SJCRH30 (cell line): ENCODE measurements at regions not wholly inside any gene's neighbourhood (a gene's known extent, or its start where the extent isn't known, plus 50 kb on each side); places are given as distances from the start of the nearest gene placed in this dataset.

Source experiments
- DNase-seq, 2 experiments: peaks; one replicate each; pipeline ENCODE4 v3.0.0-alpha.2; 2015 to 2020
- H3K27ac ChIP-seq: fragments of 250-450 bp; sonication (Bioruptor Pico); 2 replicates; pipeline ENCODE4 v1.5.1; 2020; ENCODE audit warnings: mild to moderate bottlenecking, moderate library complexity
- H3K27me3 ChIP-seq: fragments of 250-450 bp; sonication (Bioruptor Pico); 2 replicates; pipeline ENCODE4 v1.5.1; 2020; ENCODE audit warnings: mild to moderate bottlenecking, moderate library complexity
- H3K36me3 ChIP-seq: fragments of 250-450 bp; sonication (Bioruptor Pico); 2 replicates; pipeline ENCODE4 v1.5.1; 2020; ENCODE audit warnings: mild to moderate bottlenecking, moderate library complexity
- H3K4me1 ChIP-seq: fragments of 250-450 bp; sonication (Bioruptor Pico); 2 replicates; pipeline ENCODE4 v1.5.1; 2020; ENCODE audit warnings: mild to moderate bottlenecking, moderate library complexity
- H3K4me3 ChIP-seq: fragments of 250-450 bp; sonication (Bioruptor Pico); 2 replicates; pipeline ENCODE4 v1.5.1; 2020; ENCODE audit warnings: mild to moderate bottlenecking, moderate library complexity
- H3K9me3 ChIP-seq: fragments of 250-450 bp; sonication (Bioruptor Pico); replicated peaks from 2 replicates; pipeline ENCODE4 v1.5.1; 2020; ENCODE audit warnings: mild to moderate bottlenecking, moderate library complexity

- Histone ChIP-seq H3K4me3 (no peak overlapping the region), H3K9me3 (no peaks in the 10 kb centered on the region), H3K27me3 (no peaks in the 10 kb centered on the region), H3K27ac (no peak overlapping the region), H3K36me3 (no peaks in the 10 kb centered on the region), H3K4me1 (peaks cover 13% of the 10 kb centered on the region)
- DNase-seq = no peak
Observed at GRCh38 chr15:62520887-62521286, 355.8 kb upstream of the C2CD4B start.

DNA sequence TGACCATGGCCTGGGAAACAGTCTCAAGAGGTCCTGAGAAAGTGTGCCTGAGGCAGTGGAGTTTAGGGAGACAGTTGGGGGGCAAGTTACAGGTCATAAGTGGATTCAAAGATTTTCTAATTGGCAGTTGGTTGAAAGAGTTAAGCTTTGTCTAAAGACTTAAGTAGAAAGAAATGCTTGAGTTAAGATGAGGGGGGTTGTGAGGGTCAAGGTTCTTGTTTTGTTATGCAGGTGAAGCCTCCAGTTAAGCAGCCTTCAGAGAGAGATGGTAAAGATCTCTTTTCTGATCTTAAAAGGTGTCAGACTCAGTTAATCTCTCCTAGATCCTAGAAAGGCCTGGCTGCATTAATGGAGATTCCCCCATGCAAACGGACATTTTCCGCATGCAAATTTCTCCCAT is 356.3 kb upstream of the C2CD4B start:
- peaks cover 13% of the 10 kb centered on the region for H3K4me1 ChIP-seq
- no peaks in the 10 kb centered on the region for H3K36me3 ChIP-seq
- no peaks in the 10 kb centered on the region for H3K9me3 ChIP-seq
- no peak for DNase-seq
- no peaks in the 10 kb centered on the region for H3K27me3 ChIP-seq
- H3K27ac ChIP-seq = no peak overlapping the region
- no peak overlapping the region for H3K4me3 ChIP-seq

GRCh38 chr15:62524848-62525247 is 359.8 kb upstream of the C2CD4B start:
- Histone ChIP-seq H3K4me3 (no peak overlapping the region), H3K9me3 (no peaks in the 10 kb centered on the region), H3K36me3 (no peaks in the 10 kb centered on the region), H3K27ac (no peak overlapping the region), H3K27me3 (0 out of 2 replicates have a peak, but pooled peaks cover 4% of the 10 kb centered on the region), H3K4me1 (peaks cover 13% of the 10 kb centered on the region)
- DNase-seq = no peak

DNA sequence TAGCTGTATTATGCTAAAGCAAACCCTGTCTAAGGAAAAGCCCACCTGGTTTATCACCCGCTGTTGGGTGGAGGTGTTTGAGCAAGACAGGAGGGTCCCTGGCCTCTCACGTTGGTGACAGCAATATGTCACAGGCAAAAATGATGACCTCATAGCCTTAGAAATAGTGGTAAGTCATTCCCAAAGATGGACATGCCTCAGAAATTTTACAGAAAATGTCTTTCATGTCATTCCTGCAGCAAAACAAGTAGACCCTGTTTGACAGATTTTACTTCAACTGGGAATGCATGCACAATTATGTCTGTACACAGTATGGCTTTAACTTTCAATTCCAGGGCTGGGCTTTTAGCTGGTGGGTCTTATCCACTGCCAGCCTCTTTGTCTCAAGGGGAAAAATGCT is 362.3 kb upstream of the C2CD4B start:
- no peaks in the 10 kb centered on the region for H3K36me3 ChIP-seq
- 0 out of 2 replicates have a peak, but pooled peaks cover 4% of the 10 kb centered on the region for H3K27me3 ChIP-seq
- no peak overlapping the region for H3K4me3 ChIP-seq
- H3K27ac ChIP-seq = no peak overlapping the region
- no peaks in the 10 kb centered on the region for H3K9me3 ChIP-seq
- DNase-seq = no peak
- peaks cover 11% of the 10 kb centered on the region for H3K4me1 ChIP-seq

DNA sequence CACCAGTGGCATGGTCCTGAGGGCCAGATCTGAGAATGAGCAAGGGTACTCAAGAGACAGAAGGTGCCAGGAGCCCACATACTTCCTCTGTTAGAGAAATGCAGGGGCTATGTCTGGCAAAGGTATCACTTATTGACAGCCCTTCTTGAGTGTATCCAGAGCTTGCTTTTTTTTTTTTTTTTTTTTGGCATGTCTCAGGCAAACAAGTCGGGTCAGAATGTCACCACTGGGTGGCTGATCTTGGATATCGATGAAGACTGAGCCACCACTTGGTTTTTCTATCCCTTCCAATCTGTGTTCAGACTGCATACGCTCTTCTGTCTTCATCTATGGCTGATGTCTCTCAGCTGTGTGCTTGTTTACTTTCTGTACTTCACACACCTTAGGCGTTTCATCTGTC is 363.4 kb upstream of the C2CD4B start:
- no peak overlapping the region for H3K4me3 ChIP-seq
- H3K27ac ChIP-seq = no peak overlapping the region
- H3K36me3 ChIP-seq = no peaks in the 10 kb centered on the region
- no peak for DNase-seq
- H3K27me3 ChIP-seq = 0 out of 2 replicates have a peak, but pooled peaks cover 4% of the 10 kb centered on the region
- no peaks in the 10 kb centered on the region for H3K9me3 ChIP-seq
- H3K4me1 ChIP-seq = peaks cover under 1% of the 10 kb centered on the region; the same call in 1 of the 2 replicates

- H3K4me3 ChIP-seq = no peak overlapping the region
- no peaks in the 10 kb centered on the region for H3K36me3 ChIP-seq
- H3K4me1 ChIP-seq = peaks cover 2% of the 10 kb centered on the region; the same call in 1 of the 2 replicates
- no peaks in the 10 kb centered on the region for H3K9me3 ChIP-seq
- no peak overlapping the region for H3K27ac ChIP-seq
- no peak for DNase-seq
- 0 out of 2 replicates have a peak, but pooled peaks cover 4% of the 10 kb centered on the region for H3K27me3 ChIP-seq
Observed at GRCh38 chr15:62532367-62532766, 367.3 kb upstream of the C2CD4B start.

DNA sequence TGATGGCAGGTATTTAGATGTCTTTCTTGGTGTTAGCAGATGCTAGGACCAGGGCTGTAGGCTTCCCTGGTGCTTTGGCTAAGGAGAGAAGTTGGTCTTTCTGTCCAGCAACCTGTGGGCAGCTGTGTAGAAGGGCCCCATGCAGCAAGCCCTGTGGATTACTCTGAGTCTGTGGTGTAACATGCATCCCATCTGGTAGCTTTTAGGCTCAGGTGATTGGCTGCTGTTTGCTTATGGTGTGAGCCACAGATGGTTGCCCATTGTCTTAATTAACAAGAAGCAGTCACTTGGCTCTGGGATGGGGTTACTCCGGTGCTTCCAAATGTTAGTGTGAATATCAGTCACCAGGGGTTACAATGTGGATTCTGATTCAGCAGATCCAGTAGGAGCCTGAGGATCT is 368.6 kb upstream of the C2CD4B start:
- Histone ChIP-seq H3K27me3 (no peaks in the 10 kb centered on the region), H3K27ac (no peak overlapping the region), H3K36me3 (no peaks in the 10 kb centered on the region), H3K4me1 (peaks cover 2% of the 10 kb centered on the region; the same call in 1 of the 2 replicates), H3K4me3 (no peak overlapping the region), H3K9me3 (no peaks in the 10 kb centered on the region)
- DNase-seq = peak in 1 of 2 experiments; percentile 16

GRCh38 chr15:62534996-62535395 is 369.9 kb upstream of the C2CD4B start:
- Histone ChIP-seq H3K36me3 (no peaks in the 10 kb centered on the region), H3K27me3 (no peaks in the 10 kb centered on the region), H3K9me3 (no peaks in the 10 kb centered on the region), H3K4me1 (peaks cover 2% of the 10 kb centered on the region; the same call in 1 of the 2 replicates), H3K4me3 (no peak overlapping the region), H3K27ac (no peak overlapping the region)
- no peak for DNase-seq

- Histone ChIP-seq H3K9me3 (no peaks in the 10 kb centered on the region), H3K4me3 (no peak overlapping the region), H3K27me3 (no peaks in the 10 kb centered on the region), H3K27ac (no peak overlapping the region), H3K36me3 (no peaks in the 10 kb centered on the region), H3K4me1 (peaks cover 2% of the 10 kb centered on the region; the same call in 1 of the 2 replicates)
- DNase-seq = no peak
Observed at GRCh38 chr15:62539236-62539635, 374.2 kb upstream of the C2CD4B start.

- no peak overlapping the region for H3K27ac ChIP-seq
- H3K36me3 ChIP-seq = no peaks in the 10 kb centered on the region
- H3K4me1 ChIP-seq = peaks cover 2% of the 10 kb centered on the region; the same call in 1 of the 2 replicates
- H3K27me3 ChIP-seq = no peaks in the 10 kb centered on the region
- H3K4me3 ChIP-seq = no peak overlapping the region
- no peaks in the 10 kb centered on the region for H3K9me3 ChIP-seq
- DNase-seq = no peak
Observed at GRCh38 chr15:62541250-62541649, 376.2 kb upstream of the C2CD4B start.

DNA sequence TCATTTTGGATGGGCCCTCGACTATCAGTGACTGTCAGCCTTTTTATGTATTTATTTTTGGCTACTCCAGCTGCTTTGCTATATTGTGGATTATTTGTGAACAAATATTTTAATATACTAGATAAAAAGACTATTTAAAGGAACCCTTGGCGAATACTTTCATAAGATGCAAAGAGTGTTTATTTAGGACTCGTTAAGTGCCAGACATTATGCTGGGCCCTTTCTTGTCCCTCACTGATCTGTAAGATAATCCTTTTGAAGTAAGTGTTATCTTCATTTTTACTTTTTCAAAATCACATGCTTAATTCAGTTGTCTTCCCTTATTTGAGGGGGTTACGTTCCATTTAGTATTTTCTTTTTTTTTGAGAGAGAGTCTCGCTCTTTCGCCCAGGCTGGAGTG is 376.8 kb upstream of the C2CD4B start:
- Histone ChIP-seq H3K27me3 (no peaks in the 10 kb centered on the region), H3K27ac (no peak overlapping the region), H3K36me3 (no peaks in the 10 kb centered on the region), H3K4me1 (no peaks in the 10 kb centered on the region; the same call in 1 of the 2 replicates), H3K9me3 (no peaks in the 10 kb centered on the region), H3K4me3 (no peak overlapping the region)
- no peak for DNase-seq

- Histone ChIP-seq H3K4me1 (peaks cover 19% of the 10 kb centered on the region), H3K27me3 (no peaks in the 10 kb centered on the region), H3K9me3 (no peaks in the 10 kb centered on the region), H3K4me3 (no peak overlapping the region), H3K36me3 (no peaks in the 10 kb centered on the region), H3K27ac (no peak overlapping the region)
- no peak for DNase-seq
Observed at GRCh38 chr15:62544446-62544845, 379.4 kb upstream of the C2CD4B start.

DNA sequence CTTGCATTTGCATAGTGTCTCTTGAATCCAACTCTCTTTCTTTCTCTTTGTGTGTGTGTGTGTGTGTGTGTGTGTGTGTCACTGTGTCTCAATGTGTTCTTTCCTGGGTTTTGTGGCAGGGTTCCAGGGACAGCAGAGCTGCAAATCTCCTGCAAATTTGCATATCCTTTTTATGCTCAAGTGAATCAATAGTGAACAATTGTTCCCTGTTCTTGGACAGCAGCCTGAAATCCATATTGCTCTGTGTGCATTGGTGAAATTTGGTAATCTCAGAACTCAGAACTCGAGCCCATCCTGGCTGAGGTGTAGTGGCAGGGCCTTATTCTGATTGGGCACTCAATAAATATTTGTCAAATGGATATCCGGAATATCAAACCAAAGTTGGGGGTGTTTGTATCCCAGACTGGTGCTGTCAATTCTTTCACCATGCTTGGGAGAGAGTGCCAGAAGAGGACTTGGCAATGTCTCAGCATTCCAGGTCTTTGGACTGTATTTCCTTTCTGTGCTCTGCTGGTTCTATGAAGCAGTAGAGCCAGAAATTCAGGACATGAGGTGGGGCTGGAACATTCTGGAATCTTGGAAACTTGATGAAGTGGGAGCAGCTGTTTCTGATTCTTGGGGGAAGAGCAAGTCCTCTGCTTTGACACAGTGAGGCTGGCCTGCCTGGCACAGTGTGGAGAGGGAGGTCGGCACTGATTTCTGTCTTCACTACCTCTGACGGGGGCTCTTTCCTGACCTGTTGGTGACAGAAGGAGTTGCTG is 380.6 kb upstream of the C2CD4B start:
- H3K9me3 ChIP-seq = no peaks in the 10 kb centered on the region
- no peak for DNase-seq
- no peak overlapping the region for H3K4me3 ChIP-seq
- no peaks in the 10 kb centered on the region for H3K27me3 ChIP-seq
- no peaks in the 10 kb centered on the region for H3K36me3 ChIP-seq
- H3K4me1 ChIP-seq = peaks cover 24% of the 10 kb centered on the region
- no peak overlapping the region for H3K27ac ChIP-seq

- Histone ChIP-seq H3K4me3 (no peak overlapping the region), H3K4me1 (peaks cover 24% of the 10 kb centered on the region), H3K36me3 (no peaks in the 10 kb centered on the region), H3K9me3 (no peaks in the 10 kb centered on the region), H3K27ac (no peak overlapping the region), H3K27me3 (no peaks in the 10 kb centered on the region)
- no peak for DNase-seq
Observed at GRCh38 chr15:62546628-62547027, 381.5 kb upstream of the C2CD4B start.

GRCh38 chr15:62547584-62547983 is 382.5 kb upstream of the C2CD4B start:
- Histone ChIP-seq H3K4me3 (no peak overlapping the region), H3K27ac (peak overlapping the region; percentile 43), H3K36me3 (no peaks in the 10 kb centered on the region), H3K4me1 (peaks cover 27% of the 10 kb centered on the region), H3K27me3 (no peaks in the 10 kb centered on the region), H3K9me3 (peaks cover 3% of the 10 kb centered on the region; the same call in 1 of the 2 replicates)
- peak; percentile 46 to 75 for DNase-seq
